HG02870 (cell line): ENCODE measurements at regions not wholly inside any gene's neighbourhood (a gene's known extent, or its start where the extent isn't known, plus 50 kb on each side); places are given as distances from the start of the nearest gene placed in this dataset.
"Not testable (repeated sequence)": the region's sequence is repeated elsewhere in the genome, so short reads cannot be mapped to it uniquely, and the experiment has no call there.

Experiments used
- ATAC-seq: cut with Tn5 transposase; IDR thresholded peaks from one replicate; pipeline ENCODE4 v1.9.1; 2021; ENCODE audit warnings: mild to moderate bottlenecking, moderate library complexity; ENCODE audit not compliant: unreplicated experiment

GRCh38 chr5:111635151-111635902 lies 121.7 kb downstream of the NREP start:
- no peak for ATAC-seq

GRCh38 chr5:111631328-111631727 lies 119.0 kb upstream of the STARD4 start:
- no peak for ATAC-seq

- no peak for ATAC-seq
Measured at GRCh38 chr5:111628901-111629300, 116.6 kb upstream of the STARD4 start.

- no peak for ATAC-seq
Measured at GRCh38 chr5:111627862-111628261, 115.5 kb upstream of the STARD4 start.

- no peak for ATAC-seq
Measured at GRCh38 chr5:111626473-111627148, 114.3 kb upstream of the STARD4 start.

- ATAC-seq = no peak
Measured at GRCh38 chr5:111618623-111619271, 106.4 kb upstream of the STARD4 start.

- no peak for ATAC-seq
Measured at GRCh38 chr5:111615054-111615453, 102.7 kb upstream of the STARD4 start.

- ATAC-seq = not testable (repeated sequence)
Measured at GRCh38 chr5:111612013-111612630, 99.8 kb upstream of the STARD4 start.

- no peak for ATAC-seq
Measured at GRCh38 chr5:111606194-111606593, 93.9 kb upstream of the STARD4 start.

GRCh38 chr5:111603446-111603827 lies 91.1 kb upstream of the STARD4 start:
- ATAC-seq = no peak

- ATAC-seq = no peak
Measured at GRCh38 chr5:111602817-111603445, 90.6 kb upstream of the STARD4 start.

GRCh38 chr5:111598996-111599395 lies 86.7 kb upstream of the STARD4 start:
- no peak for ATAC-seq

GRCh38 chr5:111597491-111597890 lies 85.2 kb upstream of the STARD4 start:
- no peak for ATAC-seq

GRCh38 chr5:111596705-111597104 lies 84.4 kb upstream of the STARD4 start:
- ATAC-seq = no peak

- no peak for ATAC-seq
Measured at GRCh38 chr5:111595425-111595824, 83.1 kb upstream of the STARD4 start.

- ATAC-seq = no peak
Measured at GRCh38 chr5:111589316-111589715, 77.0 kb upstream of the STARD4 start.

GRCh38 chr5:111587728-111588127 lies 75.4 kb upstream of the STARD4 start:
- no peak for ATAC-seq

- no peak for ATAC-seq
Measured at GRCh38 chr5:111585946-111586345, 73.6 kb upstream of the STARD4 start.

- ATAC-seq = no peak
Measured at GRCh38 chr5:111585291-111585690, 73.0 kb upstream of the STARD4 start.

GRCh38 chr5:111584651-111585050 lies 72.3 kb upstream of the STARD4 start:
- ATAC-seq = no peak

GRCh38 chr5:111583758-111584203 lies 71.4 kb upstream of the STARD4 start:
- ATAC-seq = no peak
